IgD-negative memory B cell (primary cell): ENCODE measurements at regions not wholly inside any gene's neighbourhood (a gene's known extent, or its start where the extent isn't known, plus 50 kb on each side); places are given as distances from the start of the nearest gene placed in this dataset.
"Not testable (repeated sequence)": the region's sequence is repeated elsewhere in the genome, so short reads cannot be mapped to it uniquely, and the experiment has no call there.

Source experiments
- H3K27ac Mint-ChIP-seq, 3 donors: one replicate each; pipeline ENCODE4 v1.8.0; 2020 to 2022; ENCODE audit warnings: mild to moderate bottlenecking in 3 of 3, mixed read lengths in 3 of 3, moderate library complexity in 1 of 3
- H3K27me3 Mint-ChIP-seq: one replicate; pipeline ENCODE4 v1.8.0; 2021; ENCODE audit warnings: mixed read lengths
- H3K36me3 Mint-ChIP-seq: one replicate; pipeline ENCODE4 v1.8.0; 2020; ENCODE audit warnings: mild to moderate bottlenecking, mixed read lengths
- H3K4me1 Mint-ChIP-seq, 3 donors: one replicate each; pipeline ENCODE4 v1.8.0; 2020 to 2022; ENCODE audit warnings: mixed read lengths in 3 of 3, mild to moderate bottlenecking in 1 of 3
- H3K4me3 Mint-ChIP-seq, 4 donors: one replicate each; pipeline ENCODE4 v1.8.0; 2020 to 2022; ENCODE audit warnings: mild to moderate bottlenecking in 4 of 4, mixed read lengths in 4 of 4, moderate library complexity in 3 of 4
- H3K9me3 Mint-ChIP-seq, 3 donors: one replicate each; pipeline ENCODE4 v1.8.0; 2020 to 2021; ENCODE audit warnings: mixed read lengths in 3 of 3, mild to moderate bottlenecking in 1 of 3

- Mint-ChIP-seq H3K27me3 (no peaks in the 10 kb centered on the region), H3K9me3 (peaks cover 1 to 11% (median 7%) of the 10 kb centered on the region in 3 donors), H3K36me3 (no peaks in the 10 kb centered on the region), H3K4me1 (no peaks in the 10 kb centered on the region), H3K4me3 (peak overlapping the region in 2 of 4 donors; percentile 22 to 39), H3K27ac (peak overlapping the region in 1 of 3 donors; percentile 39)
These were observed 1960.9 kb upstream of the DEFB115 start for GRCh38 chr20:29296256-29297230.

DNA sequence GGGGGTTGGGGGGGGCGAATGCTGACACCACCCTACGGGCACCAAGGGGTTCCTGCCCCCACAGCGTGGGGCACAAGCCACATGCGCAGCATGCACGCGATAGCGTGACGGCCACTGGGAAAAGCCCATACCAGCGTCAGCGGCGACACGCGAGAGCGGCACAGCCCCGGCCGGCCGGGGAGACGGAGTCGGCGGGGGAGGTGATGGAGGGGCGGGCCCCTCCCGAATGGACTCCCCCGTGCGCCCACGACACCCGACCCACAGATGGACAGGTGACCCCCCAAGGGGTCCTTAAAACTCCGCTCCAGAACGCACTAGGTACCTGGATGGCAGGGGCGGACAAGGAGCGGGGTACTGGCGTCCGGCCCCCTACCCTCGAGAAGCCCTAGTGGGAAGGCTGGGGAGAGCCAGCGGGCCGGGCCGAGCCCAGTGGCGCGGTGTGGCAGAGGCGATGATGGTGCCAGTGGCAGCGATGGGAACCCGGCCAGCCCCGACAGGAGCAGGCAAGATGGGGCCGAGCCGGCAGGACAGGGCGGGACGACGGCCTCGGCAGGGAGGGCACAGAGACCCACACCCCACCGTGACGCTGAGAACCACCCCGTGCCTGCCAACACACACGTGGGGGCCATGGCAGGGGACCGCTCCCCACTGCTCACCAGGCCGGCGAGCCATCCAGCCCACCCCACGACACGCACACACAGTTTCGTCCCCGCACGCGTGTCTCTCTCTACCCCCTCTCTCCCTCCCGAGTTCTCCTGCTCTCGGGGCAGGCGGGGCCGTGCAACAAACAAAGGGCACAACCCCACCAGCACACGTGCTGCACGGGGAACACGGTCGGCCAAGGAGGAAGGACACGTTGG lies 1959.8 kb upstream of the DEFB115 start:
- Mint-ChIP-seq H3K4me3 (no peak overlapping the region), H3K27me3 (no peaks in the 10 kb centered on the region), H3K27ac (no peak overlapping the region), H3K36me3 (no peaks in the 10 kb centered on the region), H3K4me1 (no peaks in the 10 kb centered on the region), H3K9me3 (peaks cover 1 to 11% (median 7%) of the 10 kb centered on the region in 3 donors)

DNA sequence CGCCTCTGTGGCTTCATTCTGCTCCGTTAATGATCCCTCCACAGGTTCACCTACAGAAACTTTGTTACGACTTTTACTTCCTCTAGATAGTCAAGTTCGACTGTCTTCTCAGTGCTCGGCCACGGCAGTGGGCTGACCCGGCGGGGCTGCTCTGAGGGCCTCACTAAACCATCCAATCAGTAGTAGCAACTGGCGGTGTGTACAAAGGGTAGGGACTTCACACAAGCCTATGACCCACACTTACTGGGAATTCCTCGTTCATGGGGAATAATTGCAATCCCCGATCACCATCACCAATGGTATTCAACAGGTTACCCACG lies 1959.2 kb upstream of the DEFB115 start:
- Mint-ChIP-seq H3K27ac (no peak overlapping the region), H3K9me3 (peaks cover 1 to 11% (median 11%) of the 10 kb centered on the region in 3 donors), H3K4me3 (no peak overlapping the region)

GRCh38 chr20:29298759-29299613 lies 1958.5 kb upstream of the DEFB115 start:
- no peaks in the 10 kb centered on the region for H3K36me3 Mint-ChIP-seq
- H3K27me3 Mint-ChIP-seq = no peaks in the 10 kb centered on the region
- no peak overlapping the region for H3K4me3 Mint-ChIP-seq
- peaks cover 1 to 14% (median 11%) of the 10 kb centered on the region in 3 donors for H3K9me3 Mint-ChIP-seq
- no peak overlapping the region for H3K27ac Mint-ChIP-seq
- H3K4me1 Mint-ChIP-seq = no peaks in the 10 kb centered on the region

More for the DNA sequence above, 1959.2 kb upstream of the DEFB115 start:
- H3K4me1 Mint-ChIP-seq = no peaks in the 10 kb centered on the region
- no peaks in the 10 kb centered on the region for H3K36me3 Mint-ChIP-seq
- H3K27me3 Mint-ChIP-seq = no peaks in the 10 kb centered on the region

- Mint-ChIP-seq H3K4me1 (no peaks in the 10 kb centered on the region), H3K4me3 (peak overlapping the region in 1 of 4 donors; percentile 47), H3K36me3 (no peaks in the 10 kb centered on the region), H3K27ac (no peak overlapping the region), H3K27me3 (no peaks in the 10 kb centered on the region), H3K9me3 (peaks cover 1 to 16% (median 11%) of the 10 kb centered on the region in 3 donors)
These were observed 1957.5 kb upstream of the DEFB115 start for GRCh38 chr20:29299811-29300578.

DNA sequence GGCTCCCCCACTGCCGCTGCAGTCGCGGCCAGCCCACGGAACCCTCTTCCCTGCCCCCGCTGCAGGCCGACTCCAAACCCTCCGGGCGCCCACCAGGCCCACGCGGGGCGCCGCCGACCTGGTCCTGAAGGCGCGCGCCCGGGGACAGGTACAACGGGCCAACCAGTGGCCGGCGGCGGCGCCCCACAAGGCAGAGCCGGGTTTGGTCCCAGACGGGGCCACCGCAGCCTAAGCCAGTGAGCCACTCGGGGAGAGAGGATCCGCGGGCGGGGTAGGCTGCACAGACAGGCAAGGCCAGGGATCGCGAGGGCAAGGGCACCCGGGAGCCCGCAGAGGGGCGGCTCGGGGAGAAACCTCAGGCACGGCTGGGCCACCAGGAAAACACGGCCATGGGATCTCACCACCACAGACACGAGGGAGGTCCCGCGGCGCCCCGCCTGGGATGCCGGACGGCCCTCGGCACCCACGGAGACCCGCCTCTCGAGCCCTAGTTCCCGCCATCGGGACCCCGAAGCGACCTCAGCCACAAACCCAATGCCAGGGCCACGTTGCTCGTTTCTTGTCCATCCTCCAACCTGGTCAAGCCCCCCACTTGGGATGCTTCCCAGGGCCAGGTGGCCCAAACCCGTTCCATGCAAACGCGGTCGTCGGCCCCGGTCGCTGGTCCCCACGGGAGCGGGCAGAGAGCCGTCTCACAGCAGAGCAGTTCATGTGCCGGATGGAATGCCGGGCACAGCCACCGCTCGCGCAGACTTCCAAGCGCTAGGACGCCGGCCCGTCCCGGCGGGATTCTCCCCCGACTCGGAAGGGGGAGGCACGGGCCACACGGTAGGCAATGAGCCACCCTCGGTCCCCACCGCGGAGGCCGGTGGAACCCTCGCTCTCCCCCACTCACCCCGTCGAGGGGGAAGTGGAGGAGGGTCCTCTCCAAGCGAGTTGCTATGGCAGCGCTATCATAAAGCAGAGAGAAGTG lies 1956.6 kb upstream of the DEFB115 start:
- Mint-ChIP-seq H3K4me3 (no peak overlapping the region), H3K9me3 (peaks cover 1 to 21% (median 11%) of the 10 kb centered on the region in 3 donors)

GRCh38 chr20:29301624-29302259 lies 1955.7 kb upstream of the DEFB115 start:
- H3K27ac Mint-ChIP-seq = no peak overlapping the region
- peaks cover 1 to 21% (median 11%) of the 10 kb centered on the region in 3 donors for H3K9me3 Mint-ChIP-seq
- no peaks in the 10 kb centered on the region for H3K36me3 Mint-ChIP-seq
- H3K4me1 Mint-ChIP-seq = no peaks in the 10 kb centered on the region
- H3K4me3 Mint-ChIP-seq = no peak overlapping the region
- no peaks in the 10 kb centered on the region for H3K27me3 Mint-ChIP-seq

More for the DNA sequence above, 1956.6 kb upstream of the DEFB115 start:
- Mint-ChIP-seq H3K27me3 (no peaks in the 10 kb centered on the region), H3K4me1 (no peaks in the 10 kb centered on the region), H3K27ac (no peak overlapping the region), H3K36me3 (no peaks in the 10 kb centered on the region)

- peaks cover 1 to 21% (median 14%) of the 10 kb centered on the region in 3 donors for H3K9me3 Mint-ChIP-seq
- no peaks in the 10 kb centered on the region for H3K27me3 Mint-ChIP-seq
- no peaks in the 10 kb centered on the region for H3K36me3 Mint-ChIP-seq
- H3K4me1 Mint-ChIP-seq = no peaks in the 10 kb centered on the region
- H3K4me3 Mint-ChIP-seq = no peak overlapping the region
- no peak overlapping the region for H3K27ac Mint-ChIP-seq
These were observed 1954.4 kb upstream of the DEFB115 start for GRCh38 chr20:29302979-29303644.

- Mint-ChIP-seq H3K9me3 (peaks cover 0 to 19% (median 10%) of the 10 kb centered on the region in 3 donors), H3K36me3 (no peaks in the 10 kb centered on the region), H3K27me3 (no peaks in the 10 kb centered on the region), H3K4me3 (no peak overlapping the region), H3K4me1 (peaks cover 0 to 2% (median 0%) of the 10 kb centered on the region in 3 donors), H3K27ac (no peak overlapping the region)
These were observed 1950.9 kb upstream of the DEFB115 start for GRCh38 chr20:29306390-29307072.

DNA sequence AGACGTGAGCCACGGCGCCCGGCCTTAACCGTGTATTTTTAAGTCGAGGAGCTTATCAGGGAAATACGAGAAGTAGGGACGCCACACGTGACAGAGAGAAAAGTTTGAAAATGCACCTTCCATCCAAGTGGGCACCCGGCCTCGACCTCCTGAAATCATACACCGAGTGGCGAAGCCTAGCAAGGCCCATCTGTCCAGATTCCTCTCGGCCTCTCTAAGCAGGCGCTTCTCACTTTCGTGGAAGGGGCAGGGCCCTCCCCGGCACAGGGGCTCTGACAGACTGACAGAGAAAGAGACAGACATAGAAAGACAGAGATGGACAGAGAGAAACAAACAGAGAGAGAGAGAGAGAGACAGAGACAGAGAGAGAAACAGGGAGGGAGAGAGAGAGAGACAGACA lies 1950.0 kb upstream of the DEFB115 start:
- not testable (repeated sequence) for H3K36me3 Mint-ChIP-seq, H3K27me3 Mint-ChIP-seq, H3K4me1 Mint-ChIP-seq, H3K27ac Mint-ChIP-seq, H3K4me3 Mint-ChIP-seq
- peaks cover 0 to 22% (median 10%) of the 10 kb centered on the region in 3 donors for H3K9me3 Mint-ChIP-seq

DNA sequence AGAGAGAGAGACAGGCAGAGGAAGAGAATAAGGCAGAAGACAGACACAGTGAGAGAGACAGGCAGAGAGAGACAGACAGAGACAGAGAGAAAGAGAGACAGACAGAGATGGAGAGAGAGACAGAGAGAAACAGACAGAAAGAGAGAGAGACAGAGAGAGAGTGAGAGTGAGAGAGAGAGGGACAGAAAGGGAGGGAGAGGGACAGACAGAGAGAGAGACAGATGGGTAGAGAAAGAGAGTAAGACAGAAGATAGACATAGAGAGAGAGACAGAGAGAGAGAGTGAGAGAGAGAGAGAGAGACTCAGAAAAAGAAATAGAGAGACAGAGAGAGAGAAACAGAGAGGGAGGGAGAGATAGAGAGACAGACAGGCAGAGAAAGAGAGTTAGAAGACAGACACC lies 1948.5 kb upstream of the DEFB115 start:
- H3K27me3 Mint-ChIP-seq, H3K36me3 Mint-ChIP-seq, H3K4me1 Mint-ChIP-seq, H3K27ac Mint-ChIP-seq: not testable (repeated sequence)
- Mint-ChIP-seq H3K9me3 (peaks cover 0 to 27% (median 12%) of the 10 kb centered on the region in 3 donors), H3K4me3 (peak overlapping the region in 2 of 4 donors; percentile 9 to 32)

GRCh38 chr20:29309481-29309880 lies 1948.0 kb upstream of the DEFB115 start:
- H3K4me1 Mint-ChIP-seq, H3K4me3 Mint-ChIP-seq, H3K27ac Mint-ChIP-seq, H3K27me3 Mint-ChIP-seq, H3K36me3 Mint-ChIP-seq: not testable (repeated sequence)
- H3K9me3 Mint-ChIP-seq = peaks cover 0 to 31% (median 15%) of the 10 kb centered on the region in 3 donors
